Ascending aorta (tissue), 2 donors: ENCODE measurements at regions not wholly inside any gene's neighbourhood (a gene's known extent, or its start where the extent isn't known, plus 50 kb on each side); places are given as distances from the start of the nearest gene placed in this dataset.

Experiments
- DNase-seq, 2 donors: peaks; one replicate each; pipeline ENCODE4 v3.0.0-alpha.2; 2019; ENCODE audit warnings: low spot score in 2 of 2
- H3K27ac ChIP-seq, 2 donors: fragments of 200-600 bp; sonication (generic); one replicate each; pipeline ENCODE4 v1.5.1; 2016 to 2017; ENCODE audit warnings: mild to moderate bottlenecking in 1 of 2
- H3K27me3 ChIP-seq: fragments of 200-600 bp; sonication (generic); one replicate; pipeline ENCODE4 v1.5.1; 2017
- H3K36me3 ChIP-seq, 2 donors: fragments of 200-600 bp; sonication (generic); one replicate each; pipeline ENCODE4 v1.5.1; 2016
- H3K4me1 ChIP-seq, 2 donors: fragments of 200-600 bp; sonication (generic); one replicate each; pipeline ENCODE4 v1.5.1; 2016 to 2017; ENCODE audit warnings: mild to moderate bottlenecking in 1 of 2
- H3K4me3 ChIP-seq, 2 donors: fragments of 200-600 bp; sonication (generic); one replicate each; pipeline ENCODE4 v1.5.1; 2016 to 2017; ENCODE audit warnings: mild to moderate bottlenecking in 1 of 2
- H3K9me3 ChIP-seq, 2 donors: fragments of 200-600 bp; sonication (generic); one replicate each; pipeline ENCODE4 v1.5.1; 2016
- intact Hi-C: fragments of 100-400 bp; cut with DNase I; formaldehyde crosslinking; loops from one replicate; pipeline ENCODE4 v1.15.1; 2023
- TF ChIP-seq, protein P1 (sequence below), 3 experiments: fragments of 200-600 bp in 2 of 3; fragments of 450-650 bp in 1 of 3; sonication (generic) in 2 of 3; IDR thresholded peaks; one replicate each; pipeline ENCODE4 v1.5.1; 2016 to 2019; ENCODE audit warnings: antibody characterized with exemption in 3 of 3, mild to moderate bottlenecking in 1 of 3, moderate library complexity in 1 of 3

DNA sequence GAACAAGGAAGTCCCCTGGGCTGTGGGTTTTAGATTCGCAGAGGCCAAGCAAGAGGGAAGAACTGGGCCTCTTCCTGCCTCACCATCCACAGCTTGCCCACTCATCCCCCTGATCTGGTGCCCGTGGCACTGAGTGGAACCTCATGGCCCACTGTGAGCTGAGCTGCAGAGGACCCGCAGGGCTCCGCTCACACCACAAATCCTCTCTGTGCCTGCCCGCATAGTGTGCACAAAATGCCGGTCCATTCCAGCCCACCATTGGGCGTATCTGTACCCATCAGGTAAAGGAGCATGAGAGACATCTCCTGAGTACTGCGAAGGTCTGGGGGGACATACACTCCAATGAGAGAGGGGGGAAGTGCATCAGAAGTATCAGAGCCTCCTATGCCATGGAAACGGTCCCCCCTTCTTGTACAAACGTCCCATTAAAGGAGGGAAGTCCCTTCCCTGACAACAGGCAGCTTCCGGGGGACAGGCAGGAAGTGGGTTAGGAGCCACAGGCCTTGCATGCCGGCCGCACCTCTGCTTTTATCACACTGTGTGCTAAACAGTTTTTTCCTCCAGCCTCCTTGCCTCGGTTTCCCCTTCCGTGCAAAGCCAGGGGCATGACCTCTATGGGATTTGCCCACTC, 309.4 kb upstream of the DIO3 start:
- DNase-seq = no peak
- intact Hi-C loops = no loop called here

DNA sequence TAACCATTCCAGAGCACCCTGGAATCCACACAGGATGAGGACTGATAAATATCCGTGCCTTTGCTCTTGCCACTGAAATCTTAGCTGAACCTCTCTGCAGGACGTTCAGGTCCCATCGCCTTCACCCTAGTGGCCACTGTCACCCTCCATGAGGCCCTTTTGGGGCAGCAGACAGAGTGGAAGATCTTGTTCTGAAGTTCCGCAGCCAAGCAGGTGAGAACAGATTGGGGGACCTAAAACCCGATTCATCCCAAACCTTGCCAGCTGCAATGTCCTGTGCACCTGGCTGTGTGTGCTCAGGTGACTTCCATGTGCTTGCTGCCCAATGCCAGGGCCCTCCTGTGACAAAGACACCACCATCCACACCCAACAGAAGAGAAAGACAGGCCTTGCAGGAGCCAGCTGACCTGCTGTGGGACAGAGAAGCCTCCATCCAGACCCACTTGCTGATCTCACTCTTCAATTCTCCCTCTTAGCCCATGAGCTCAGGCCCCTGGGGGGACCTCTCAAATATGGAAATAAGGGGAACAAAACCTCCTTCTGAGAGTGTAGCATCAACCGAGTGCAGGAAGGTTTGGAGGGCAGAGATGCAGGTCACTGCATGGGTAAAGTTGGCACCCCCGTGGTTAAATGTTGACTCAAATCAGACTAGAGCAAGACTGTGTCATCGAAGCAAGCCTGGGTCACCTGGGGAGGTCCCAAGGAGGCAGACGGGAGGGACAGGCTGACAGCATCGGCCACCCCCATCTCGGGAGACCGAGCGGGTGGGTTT, 308.7 kb upstream of the DIO3 start:
- TF ChIP-seq, protein P1, sequence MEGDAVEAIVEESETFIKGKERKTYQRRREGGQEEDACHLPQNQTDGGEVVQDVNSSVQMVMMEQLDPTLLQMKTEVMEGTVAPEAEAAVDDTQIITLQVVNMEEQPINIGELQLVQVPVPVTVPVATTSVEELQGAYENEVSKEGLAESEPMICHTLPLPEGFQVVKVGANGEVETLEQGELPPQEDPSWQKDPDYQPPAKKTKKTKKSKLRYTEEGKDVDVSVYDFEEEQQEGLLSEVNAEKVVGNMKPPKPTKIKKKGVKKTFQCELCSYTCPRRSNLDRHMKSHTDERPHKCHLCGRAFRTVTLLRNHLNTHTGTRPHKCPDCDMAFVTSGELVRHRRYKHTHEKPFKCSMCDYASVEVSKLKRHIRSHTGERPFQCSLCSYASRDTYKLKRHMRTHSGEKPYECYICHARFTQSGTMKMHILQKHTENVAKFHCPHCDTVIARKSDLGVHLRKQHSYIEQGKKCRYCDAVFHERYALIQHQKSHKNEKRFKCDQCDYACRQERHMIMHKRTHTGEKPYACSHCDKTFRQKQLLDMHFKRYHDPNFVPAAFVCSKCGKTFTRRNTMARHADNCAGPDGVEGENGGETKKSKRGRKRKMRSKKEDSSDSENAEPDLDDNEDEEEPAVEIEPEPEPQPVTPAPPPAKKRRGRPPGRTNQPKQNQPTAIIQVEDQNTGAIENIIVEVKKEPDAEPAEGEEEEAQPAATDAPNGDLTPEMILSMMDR (IDR thresholded peaks at IDR 0.05) = no peak
- Histone ChIP-seq H3K27me3 (no peaks in the 10 kb centered on the region), H3K4me3 (no peak overlapping the region), H3K27ac (no peak overlapping the region), H3K36me3 (no peaks in the 10 kb centered on the region), H3K4me1 (no peaks in the 10 kb centered on the region), H3K9me3 (no peaks in the 10 kb centered on the region)
- DNase-seq = no peak
- intact Hi-C loops = no loop called here

More for the DNA sequence above, 309.4 kb upstream of the DIO3 start:
- TF ChIP-seq, protein P1 (IDR thresholded peaks at IDR 0.05) = no peak
- no peaks in the 10 kb centered on the region for H3K4me1 ChIP-seq
- no peaks in the 10 kb centered on the region for H3K27me3 ChIP-seq
- no peak overlapping the region for H3K27ac ChIP-seq
- no peak overlapping the region for H3K4me3 ChIP-seq
- H3K9me3 ChIP-seq = no peaks in the 10 kb centered on the region
- no peaks in the 10 kb centered on the region for H3K36me3 ChIP-seq

DNA sequence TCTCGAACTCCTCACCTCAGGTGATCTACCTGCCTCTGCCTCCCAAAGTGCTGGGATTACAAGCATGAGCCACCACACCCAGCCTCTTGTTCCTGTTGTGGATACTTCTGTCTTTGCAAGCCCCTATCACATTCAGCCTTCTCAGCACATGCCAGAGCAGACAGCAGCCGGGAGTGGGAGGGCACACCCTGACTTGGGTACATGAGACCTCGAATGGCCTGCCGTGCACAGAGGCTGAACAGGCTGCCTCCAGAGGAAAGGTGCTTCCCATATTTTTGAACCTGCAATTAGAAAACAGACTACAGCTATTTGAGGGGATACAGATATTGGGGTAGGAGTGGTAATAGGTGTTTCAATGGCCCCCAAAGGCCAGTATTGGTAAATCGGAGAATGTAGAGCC, 307.3 kb upstream of the DIO3 start:
- intact Hi-C loops = no loop called here
- no peaks in the 10 kb centered on the region for H3K36me3 ChIP-seq
- no peak overlapping the region for H3K27ac ChIP-seq
- no peaks in the 10 kb centered on the region for H3K9me3 ChIP-seq
- TF ChIP-seq, protein P1 (IDR thresholded peaks at IDR 0.05) = no peak
- no peak overlapping the region for H3K4me3 ChIP-seq
- H3K4me1 ChIP-seq = no peaks in the 10 kb centered on the region
- DNase-seq = no peak
- H3K27me3 ChIP-seq = no peaks in the 10 kb centered on the region

DNA sequence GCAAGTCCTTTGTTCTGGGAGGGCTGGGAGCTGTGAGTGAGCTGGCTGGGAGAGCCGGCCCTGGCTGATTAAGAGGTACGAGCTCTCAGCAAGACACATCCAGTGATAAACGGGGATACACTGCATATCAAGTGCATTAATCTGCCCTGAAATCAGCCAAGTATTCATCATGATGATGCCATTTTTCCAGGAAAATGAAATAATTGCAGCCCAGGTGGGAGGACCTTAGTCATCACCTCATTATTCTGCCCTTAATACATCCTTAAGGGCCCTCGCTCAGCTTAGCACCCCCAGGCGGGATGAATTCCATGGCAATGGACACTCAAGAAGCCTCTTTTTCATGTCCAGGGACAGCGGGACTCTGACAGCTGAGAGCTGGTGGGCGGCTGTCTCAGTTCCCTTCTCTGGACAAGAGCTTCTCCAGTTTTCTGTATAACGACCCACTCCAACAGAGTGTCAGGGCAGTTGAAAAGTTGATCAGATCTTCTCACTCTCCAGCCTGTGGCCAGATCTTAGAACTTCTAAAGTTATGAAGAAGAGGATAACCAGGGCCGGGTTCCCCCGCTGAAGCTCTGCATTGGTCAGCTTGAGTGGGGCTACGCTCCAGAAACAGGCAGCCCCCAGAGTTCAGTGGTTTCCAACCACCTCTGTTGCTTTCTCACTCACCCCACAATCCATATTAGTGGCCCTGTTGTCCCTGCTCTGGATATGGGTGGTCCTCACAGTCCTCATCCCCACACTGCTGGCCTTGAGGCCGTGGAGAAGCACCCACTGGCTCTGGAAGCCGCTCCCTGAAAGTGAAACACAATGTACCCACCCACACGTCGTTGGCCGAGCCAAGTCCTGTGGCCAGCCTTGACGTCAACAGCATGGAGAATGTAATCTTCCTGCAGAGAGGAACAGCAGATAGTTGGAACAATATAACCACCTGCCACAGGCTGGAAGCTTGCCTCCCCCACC, 306.2 kb upstream of the DIO3 start:
- Histone ChIP-seq H3K9me3 (no peaks in the 10 kb centered on the region), H3K4me1 (no peaks in the 10 kb centered on the region), H3K36me3 (no peaks in the 10 kb centered on the region), H3K27me3 (no peaks in the 10 kb centered on the region), H3K4me3 (no peak overlapping the region), H3K27ac (no peak overlapping the region)
- DNase-seq = no peak
- TF ChIP-seq, protein P1 (IDR thresholded peaks at IDR 0.05) = no peak
- intact Hi-C loops = no loop called here

DNA sequence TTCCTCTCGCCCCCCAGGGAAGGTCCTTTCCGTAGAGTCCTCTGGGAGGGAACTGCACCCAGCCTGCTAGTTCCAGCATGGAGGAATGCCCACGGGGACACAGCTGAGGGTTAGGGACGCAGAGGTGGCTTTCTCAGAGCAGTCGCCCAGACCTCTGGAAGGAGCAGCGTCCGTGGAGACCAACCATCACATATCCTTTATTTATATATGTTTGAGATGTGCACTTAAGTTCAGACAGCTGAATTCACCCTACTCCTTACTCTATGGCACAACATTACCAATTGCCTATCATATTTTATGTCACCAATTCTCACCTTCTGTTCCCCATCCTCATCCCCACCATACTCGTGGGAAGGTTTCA, 305.6 kb upstream of the DIO3 start:
- TF ChIP-seq, protein P1 (IDR thresholded peaks at IDR 0.05) = no peak
- H3K27ac ChIP-seq = no peak overlapping the region
- no peak for DNase-seq
- no peaks in the 10 kb centered on the region for H3K36me3 ChIP-seq
- no peaks in the 10 kb centered on the region for H3K27me3 ChIP-seq
- intact Hi-C loops = no loop called here
- H3K4me1 ChIP-seq = no peaks in the 10 kb centered on the region
- no peak overlapping the region for H3K4me3 ChIP-seq
- H3K9me3 ChIP-seq = no peaks in the 10 kb centered on the region
